ENCODE measurements at regions not wholly inside any gene's neighbourhood (a gene's known extent, or its start where the extent isn't known, plus 50 kb on each side); places are given as distances from the start of the nearest gene placed in this dataset.
"Not testable (repeated sequence)": the region's sequence is repeated elsewhere in the genome, so short reads cannot be mapped to it uniquely, and the experiment has no call there.

DNA sequence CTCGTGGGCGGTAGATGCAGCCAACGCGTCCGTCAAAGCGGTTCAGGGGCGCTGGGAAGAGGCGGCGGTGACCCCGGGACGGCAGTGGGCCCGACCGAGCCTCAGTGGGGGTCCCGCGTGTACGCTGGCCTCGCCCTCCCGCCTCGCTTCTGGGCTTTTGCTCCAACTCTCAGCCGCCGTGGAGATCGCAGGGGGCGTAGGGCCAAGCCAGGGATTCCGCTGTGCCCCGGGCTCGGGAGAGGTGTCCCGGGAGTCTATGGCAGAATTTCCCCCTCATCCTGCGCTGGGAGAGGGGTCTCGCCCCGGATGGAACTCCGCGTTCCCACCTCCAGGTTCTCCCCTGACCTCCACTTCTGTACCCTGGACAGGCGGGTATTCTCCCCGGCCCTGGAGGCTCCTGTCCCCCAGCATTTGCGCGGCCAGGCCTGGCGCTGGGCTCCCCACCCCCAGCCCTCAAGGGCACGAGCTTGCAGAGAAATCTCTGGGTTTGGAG, 131.9 kb downstream of the MRPL36 start:
- no peak for DNase-seq (ENCODE audit: low read depth)

- DNase-seq (ENCODE audit: low read depth): no peak
Observed at GRCh38 chr5:1666812-1667588, 132.6 kb downstream of the MRPL36 start.

DNA sequence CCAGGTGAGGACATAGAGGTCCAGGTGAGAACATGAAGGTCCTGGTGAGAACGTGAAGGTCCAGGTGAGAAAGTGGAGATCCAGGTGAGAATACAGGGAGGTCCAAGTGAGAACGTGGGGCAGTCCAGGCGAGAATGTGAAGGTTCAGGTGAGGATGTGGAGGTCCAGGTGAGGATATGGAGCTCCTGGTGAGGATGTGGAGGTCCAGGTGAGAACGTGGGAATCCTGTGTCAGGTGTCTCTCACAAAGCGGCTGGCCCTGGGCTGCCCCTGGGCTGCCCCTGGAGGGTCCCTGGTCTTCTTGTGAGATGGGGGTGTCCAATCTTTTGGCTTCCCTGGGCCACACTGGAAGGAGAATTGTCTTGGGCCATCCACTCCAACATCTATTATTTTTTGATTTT, 133.4 kb downstream of the MRPL36 start:
- no peak for DNase-seq (ENCODE audit: low read depth)

DNA sequence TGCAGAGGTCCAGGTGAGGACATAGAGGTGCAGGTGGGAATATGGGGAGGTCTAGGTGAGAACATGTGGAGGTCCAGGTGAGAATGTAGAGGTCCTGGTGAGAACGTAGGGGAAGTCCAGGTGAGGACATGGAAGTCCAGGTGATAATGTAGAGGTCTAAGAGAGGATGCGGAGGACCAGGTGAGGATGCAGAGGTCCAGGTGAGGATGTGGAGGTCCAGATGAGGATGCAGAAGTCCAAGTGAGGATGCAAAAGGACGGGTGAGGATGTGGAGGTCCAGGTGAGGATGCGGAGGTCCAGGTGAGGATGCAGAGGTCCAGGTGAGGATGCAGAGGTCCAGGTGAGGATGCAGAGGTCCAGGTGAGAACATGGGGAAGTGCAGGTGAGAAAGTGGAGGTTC, 133.8 kb downstream of the MRPL36 start:
- no peak for DNase-seq (ENCODE audit: low read depth)

- no peak for DNase-seq (ENCODE audit: low read depth)
Observed at GRCh38 chr5:1665231-1665630, 134.4 kb downstream of the MRPL36 start.

DNA sequence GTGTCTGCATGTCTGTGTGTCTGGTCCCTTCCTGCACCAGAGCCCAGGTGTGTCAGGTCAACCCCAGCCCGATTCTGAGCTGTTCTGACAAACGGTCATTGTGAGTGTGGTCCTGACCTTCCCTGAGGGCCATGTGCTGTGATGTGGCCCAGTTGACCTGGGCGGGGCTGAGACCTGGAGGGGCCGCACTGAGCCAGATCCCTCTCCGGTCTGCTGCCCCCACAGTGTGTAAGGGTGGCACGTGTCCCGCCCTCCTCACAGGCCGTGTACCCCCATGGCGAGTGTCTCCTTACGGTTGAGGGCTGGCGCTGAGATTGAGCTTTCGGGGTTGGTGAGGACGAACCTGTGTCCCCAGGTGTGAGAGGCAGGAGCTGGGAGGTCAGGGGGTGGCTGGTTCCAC, 136.5 kb downstream of the MRPL36 start:
- no peak for DNase-seq (ENCODE audit: low read depth)

DNA sequence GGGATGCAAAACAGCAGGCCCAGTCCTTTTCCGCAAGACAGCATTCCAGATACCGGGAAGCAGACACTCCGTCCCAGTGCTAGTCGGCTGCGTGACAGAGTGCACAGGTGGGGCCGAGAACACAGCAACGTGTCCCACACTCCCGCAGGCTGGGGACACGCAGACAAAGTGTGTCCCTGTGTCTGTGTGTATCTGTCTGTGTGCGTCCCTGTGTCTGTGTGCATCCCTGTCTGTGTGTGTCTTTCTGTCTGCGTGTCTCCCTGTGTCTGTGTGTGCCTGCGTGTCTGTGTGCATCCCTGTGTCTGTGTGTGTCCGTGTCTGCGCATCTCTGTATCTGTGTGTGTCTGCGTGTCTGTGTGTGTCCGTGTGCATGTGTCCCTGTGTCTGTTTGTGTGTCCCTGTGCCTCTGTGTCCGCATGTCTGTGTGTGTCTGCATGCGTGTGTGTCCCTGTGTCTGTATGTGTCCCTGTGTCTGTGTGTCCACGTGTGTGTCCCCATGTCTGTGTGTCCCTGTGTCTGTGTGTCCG, 137.0 kb downstream of the MRPL36 start:
- DNase-seq (ENCODE audit: low read depth): no peak

DNA sequence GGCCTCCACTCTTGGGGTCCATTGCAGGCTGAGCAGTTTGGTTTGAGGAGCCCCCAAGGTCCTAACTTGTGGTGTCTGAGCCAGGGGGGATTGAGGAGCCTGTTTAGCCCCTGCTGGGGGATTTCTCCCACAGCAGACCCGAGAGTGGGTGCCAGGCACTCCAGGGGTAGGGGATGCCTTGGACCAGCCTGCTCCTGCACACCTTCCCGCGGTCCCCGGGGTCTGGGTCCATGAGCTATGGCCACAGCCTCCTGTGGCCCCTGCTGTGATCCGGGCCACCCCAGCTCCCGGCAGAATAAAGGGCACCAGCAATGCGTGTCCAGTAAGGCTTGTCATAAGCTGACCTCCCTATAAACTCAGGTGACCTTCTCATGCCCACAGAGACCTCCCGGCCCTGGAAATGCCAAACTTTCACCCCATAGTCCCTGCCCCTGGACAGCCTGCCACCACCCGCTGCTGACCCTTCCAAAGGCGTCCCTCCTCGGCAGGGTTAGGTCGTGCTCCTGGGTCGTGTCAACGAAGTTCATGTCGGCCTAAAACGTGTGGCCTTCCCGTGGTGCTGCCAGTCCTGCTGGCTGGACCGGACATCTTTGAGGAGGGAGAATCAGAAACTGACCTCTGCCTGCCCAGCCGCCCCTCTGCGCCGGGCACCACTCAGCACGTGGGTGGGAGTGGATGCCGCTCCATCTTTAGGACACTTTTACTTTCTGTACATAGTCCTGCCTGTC, 137.6 kb downstream of the MRPL36 start:
- no peak for DNase-seq (ENCODE audit: low read depth)

DNA sequence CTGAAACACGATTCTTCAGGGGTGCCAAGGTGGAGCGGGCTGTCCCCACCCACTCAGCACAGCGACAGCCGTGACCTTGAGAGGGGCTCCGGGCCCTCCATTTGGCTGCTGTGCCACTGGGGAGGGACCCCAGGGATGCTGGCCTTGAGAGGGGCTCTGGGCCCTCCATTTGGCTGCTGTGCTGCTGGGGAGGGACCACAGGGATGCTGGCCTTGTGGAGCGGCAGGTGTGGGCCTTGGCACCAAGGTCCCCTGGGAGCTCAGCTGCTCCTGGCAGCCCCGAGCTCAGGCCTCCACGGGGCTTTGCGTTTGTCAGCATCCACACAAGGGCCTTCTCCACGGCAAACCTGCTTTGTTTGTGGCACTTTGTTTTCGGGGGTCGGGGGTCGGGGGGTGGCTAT, 137.6 kb upstream of the LPCAT1 start:
- no peak for DNase-seq (ENCODE audit: low read depth)

DNA sequence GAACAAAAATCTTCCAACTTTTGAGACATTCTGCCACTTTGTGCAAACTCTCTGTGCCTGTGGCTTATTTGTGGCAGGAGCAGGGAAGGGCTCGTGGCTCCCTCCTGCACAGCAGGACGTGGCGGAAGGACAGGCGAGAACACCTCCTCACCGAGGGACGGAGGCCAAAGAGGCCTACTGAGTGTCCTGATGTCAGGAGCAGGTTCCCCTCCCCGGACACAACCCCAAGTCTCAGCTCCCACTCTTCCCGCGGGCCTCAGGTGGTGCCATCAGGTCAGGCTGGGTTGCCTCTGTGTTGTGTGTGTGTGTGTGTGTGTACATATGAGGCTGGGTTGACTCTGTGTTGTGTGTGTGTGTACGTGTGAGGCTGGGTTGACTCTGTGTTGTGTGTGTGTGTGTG, 136.8 kb upstream of the LPCAT1 start:
- no peak for DNase-seq (ENCODE audit: low read depth)

DNA sequence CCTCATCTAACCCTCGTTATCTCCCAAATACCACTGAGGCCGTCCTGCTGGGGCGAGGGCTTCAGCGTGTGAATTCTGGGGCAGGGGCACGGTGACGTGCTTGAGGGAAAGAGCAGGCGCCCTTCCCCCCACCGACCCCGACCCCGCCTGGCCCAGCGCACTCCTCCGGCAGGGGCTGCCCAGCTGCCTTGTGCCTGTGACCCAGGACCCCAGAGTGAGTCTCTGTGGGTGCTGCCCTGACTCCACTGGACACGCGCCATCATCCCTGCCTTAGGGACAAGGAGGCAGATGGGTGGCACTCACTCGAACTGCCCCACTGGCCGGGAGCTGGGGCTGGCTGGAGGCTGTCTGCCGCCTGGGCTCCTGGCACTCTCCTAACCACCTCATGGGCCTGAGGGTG, 136.2 kb upstream of the LPCAT1 start:
- no peak for DNase-seq (ENCODE audit: low read depth)

DNA sequence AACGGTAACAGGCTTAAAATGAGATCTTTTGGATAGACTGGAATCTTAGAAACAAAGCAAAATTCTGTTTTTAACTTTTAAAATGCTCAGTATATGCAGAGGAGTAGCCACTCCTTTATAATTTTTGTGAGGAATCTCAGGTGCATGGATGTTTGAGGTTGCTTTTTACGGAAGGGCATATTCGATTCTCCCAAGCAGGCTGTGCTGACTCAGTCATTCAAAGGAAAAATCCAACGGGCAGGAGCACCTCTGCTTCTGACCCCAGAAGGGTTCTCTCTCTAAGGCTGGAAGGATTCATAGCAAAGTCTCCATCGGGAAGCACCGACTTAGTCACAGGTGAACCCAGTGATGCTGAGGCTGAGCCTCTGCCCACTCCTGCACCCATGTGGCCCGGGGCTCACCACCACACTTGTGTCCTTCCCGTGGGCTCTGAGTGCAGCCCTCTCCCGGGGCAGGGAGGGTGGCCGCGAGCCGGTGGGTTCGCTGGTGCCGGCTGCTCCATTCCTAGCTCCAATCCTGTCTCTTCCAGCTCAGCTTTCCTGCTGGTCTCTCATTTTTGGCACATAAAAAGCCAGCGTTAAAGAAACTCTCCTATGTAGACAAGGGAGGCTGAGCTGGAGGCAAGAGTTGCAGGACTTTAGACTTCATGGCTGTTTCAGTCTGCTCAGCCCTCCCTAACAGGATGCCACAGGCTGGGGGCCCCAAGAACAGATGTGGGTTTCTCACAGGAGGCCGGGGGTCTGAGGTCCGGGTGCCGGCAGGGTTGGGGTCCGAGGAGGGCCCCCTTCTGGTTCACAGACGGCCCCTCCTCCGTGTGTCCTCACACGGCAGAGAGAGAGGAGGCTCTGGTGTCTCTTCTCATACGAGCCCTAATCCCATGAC, 135.6 kb upstream of the LPCAT1 start:
- no peak for DNase-seq (ENCODE audit: low read depth)

GRCh38 chr5:1658665-1659064, 134.9 kb upstream of the LPCAT1 start:
- no peak for DNase-seq (ENCODE audit: low read depth)

- DNase-seq (ENCODE audit: low read depth): no peak
Observed at GRCh38 chr5:1657161-1657741, 133.5 kb upstream of the LPCAT1 start.

- DNase-seq (ENCODE audit: low read depth): no peak
Observed at GRCh38 chr5:1656271-1656975, 132.7 kb upstream of the LPCAT1 start.

DNA sequence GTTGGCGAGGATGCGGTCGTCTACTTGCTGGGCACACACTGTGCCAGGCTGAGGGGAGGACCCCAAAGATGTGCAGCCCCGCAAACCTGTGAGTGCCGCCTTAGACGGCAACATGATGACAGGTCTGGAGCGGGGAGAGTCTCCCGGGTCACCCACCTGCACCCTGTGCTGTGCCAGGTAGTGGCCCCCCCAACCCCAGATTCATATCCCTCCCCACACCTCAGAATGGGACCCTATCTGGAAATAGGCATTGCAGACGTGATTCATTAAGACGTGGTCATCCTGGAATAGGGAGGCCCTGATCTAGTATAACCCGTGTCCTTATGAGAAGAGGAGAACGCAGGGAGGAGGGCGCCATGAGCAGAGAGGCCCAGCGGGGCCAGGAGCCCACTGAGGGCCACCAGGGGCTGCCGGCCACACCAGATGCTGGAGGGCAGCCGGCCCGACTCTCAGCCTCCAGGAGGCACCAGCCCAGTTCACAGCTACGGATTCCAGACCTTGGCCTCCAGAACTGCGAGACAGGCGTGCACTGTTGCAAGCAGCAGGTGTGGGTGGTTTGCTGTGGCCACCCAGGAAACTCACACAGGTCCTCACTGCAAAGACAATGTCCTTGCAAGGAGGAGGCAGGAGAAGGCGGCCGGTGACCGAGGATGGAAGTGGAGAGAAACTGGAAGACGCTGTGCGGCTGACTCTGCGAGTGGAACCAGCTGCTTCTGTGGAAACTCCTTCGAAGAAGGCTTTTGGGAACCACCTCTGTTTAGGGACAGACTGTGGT, 131.9 kb upstream of the LPCAT1 start:
- DNase-seq (ENCODE audit: low read depth): no peak

DNA sequence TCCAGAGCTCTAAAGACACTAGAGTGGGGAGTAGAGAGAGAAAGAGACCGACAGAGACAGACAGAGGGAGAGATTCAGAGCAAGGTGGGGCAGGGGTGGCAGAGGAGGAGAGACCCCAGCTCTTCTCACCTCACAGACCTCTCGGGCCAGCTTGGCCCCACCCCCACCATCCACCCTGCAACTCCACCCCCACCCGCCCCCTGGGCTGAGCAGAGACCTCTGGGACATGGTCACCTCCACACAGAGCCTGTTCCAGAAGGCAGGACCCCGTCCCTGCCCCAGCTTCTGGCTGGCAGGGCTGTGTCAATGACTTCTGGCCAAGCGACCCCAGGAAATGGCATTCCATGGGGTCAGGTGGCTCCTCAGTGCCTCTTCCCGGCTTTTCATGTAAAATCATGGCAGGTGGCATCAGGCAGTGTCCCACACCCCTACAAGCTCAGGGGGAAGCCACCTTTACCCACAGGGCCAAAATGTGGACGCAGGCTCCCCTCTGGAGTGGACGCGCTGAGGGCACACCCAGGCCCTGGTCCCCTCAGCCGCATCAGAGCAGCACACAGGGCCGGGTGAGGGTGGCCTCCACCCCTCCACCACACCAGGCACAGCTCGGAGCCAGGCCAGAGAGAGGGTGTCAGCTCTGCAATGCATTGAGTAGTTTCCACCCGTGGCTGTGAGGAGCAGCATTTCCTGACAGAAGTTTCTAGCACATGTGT, 131.2 kb upstream of the LPCAT1 start:
- no peak for DNase-seq (ENCODE audit: low read depth)

DNA sequence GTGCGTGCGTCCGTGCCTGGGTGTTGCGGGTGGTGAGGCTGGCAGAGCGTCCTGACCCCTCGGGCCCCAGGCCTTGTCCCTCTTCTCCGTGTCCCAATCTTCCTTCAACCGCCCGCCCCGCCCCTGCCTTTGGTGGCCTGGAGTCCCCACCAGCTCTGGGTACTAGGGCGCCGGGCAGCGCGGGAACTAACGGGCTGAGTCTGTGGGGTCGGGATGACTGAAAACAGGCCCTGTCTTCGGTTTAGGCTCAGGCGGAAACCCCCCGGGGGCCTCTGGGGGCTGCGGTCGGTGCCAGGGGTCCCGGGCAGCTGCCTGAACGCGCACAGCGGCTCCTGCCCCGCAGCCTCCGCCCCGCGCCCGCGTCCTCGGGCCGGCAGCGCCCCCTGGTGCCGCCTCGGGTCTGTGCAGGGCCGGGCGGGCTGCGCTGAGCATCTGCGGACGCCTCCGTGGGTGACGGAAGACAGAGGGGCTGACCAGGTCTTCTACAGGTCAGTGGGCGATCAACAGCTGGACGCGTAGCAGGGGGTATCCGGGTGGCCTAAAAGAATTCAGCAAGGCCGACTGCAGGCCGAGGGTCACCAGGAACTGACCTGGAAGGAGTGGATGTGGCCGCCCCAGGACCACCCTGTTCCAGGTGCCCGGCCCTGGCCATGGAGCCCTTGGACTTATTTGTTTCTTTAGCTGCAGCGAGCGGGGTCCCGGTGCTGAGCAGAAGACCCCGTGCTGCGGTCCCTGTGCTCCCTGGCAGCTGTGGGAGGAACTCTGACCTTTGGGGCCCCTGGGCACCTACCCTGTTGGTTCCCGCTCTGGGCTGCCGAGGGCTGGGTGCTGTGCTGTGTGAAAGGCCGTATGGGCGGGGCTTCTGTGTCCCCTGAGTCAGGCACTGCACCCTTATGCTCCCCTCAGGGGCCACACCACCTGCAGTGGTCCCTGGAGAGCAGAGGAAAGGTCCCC, 130.2 kb upstream of the LPCAT1 start:
- DNase-seq (ENCODE audit: low read depth): not testable (repeated sequence)
